Large intestine (tissue), 3 donors: ENCODE measurements at regions not wholly inside any gene's neighbourhood (a gene's known extent, or its start where the extent isn't known, plus 50 kb on each side); places are given as distances from the start of the nearest gene placed in this dataset.

Source experiments
- DNase-seq, 2 donors: peaks; one replicate each; pipeline versions ENCODE4 v3.0.0 to v3.0.0-alpha.2; 2013
- H3K27ac ChIP-seq: one replicate; pipeline ENCODE4 v1.5.1; 2013; ENCODE audit warnings: low read length
- H3K27me3 ChIP-seq: 2 replicates; pipeline ENCODE4 v1.6.1; 2013; ENCODE audit warnings: low read length; ENCODE audit not compliant: control insufficient read depth, insufficient read depth
- H3K36me3 ChIP-seq: 2 replicates; pipeline ENCODE4 v1.6.1; 2013; ENCODE audit warnings: low read length; ENCODE audit not compliant: control insufficient read depth, insufficient read depth
- H3K4me1 ChIP-seq: one replicate; pipeline ENCODE4 v1.6.1; 2013; ENCODE audit warnings: low read length; ENCODE audit not compliant: control insufficient read depth, insufficient read depth
- H3K4me3 ChIP-seq: one replicate; pipeline ENCODE4 v1.5.1; 2013; ENCODE audit warnings: low read length
- H3K9me3 ChIP-seq: one replicate; pipeline ENCODE4 v1.6.1; 2013; ENCODE audit warnings: mild to moderate bottlenecking, low read depth, low read length, moderate library complexity; ENCODE audit not compliant: control insufficient read depth
- WGBS: methylation state at CpG from one replicate; pipeline ENCODE4 v1.1.5; 2013; ENCODE audit warnings: low lambda C conversion rate; ENCODE audit not compliant: insufficient coverage; 5-methylcytosine and 5-hydroxymethylcytosine counted together

DNA sequence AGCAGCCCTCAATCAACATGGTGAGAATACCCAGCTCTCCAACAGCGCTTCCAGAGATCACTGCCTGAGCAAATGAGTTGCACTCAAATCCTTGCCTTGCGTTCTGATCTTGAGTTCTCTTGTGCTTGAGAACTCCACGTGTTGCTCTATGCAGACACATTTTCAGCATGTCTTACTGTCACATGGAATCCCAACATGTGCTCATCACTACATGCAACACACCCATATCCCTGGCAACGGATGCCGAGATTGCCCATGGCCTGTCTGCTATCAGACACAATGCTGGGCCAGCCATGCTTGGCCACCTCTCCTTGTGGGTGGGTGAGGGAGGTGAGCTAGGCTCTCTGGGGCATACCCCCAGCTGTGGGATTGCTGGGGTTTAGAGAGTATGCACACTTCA, 91.9 kb upstream of the LDAH start:
- no CpG with 5 or more reads among the region's 5 CpGs for WGBS
- no peaks in the 10 kb centered on the region for H3K36me3 ChIP-seq
- H3K27me3 ChIP-seq = peaks cover 23% of the 10 kb centered on the region
- H3K27ac ChIP-seq = no peak overlapping the region
- no peaks in the 10 kb centered on the region for H3K4me1 ChIP-seq
- H3K9me3 ChIP-seq = no peaks in the 10 kb centered on the region
- no peak for DNase-seq
- H3K4me3 ChIP-seq = no peak overlapping the region

DNA sequence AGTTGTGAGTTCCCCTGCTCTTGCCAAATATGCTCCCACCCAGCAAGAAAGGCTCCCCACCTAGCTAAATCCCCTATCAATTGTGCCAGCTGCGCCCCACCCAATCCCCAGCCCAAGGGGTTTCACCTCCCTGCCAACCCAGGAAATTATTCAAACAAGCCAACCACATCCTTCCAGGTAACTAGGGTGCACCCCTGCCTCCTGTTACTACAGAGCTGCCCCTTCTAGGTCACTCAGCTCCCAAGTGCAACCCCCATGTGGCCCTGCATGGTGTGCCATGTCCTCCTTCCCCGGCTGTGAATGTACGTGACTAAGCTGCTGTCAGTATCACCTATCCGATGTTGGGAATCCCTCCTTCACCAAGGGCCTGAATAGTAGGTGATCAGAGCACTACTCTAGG, 91.2 kb upstream of the LDAH start:
- H3K27ac ChIP-seq = no peak overlapping the region
- no CpG with 5 or more reads among the region's 4 CpGs for WGBS
- H3K9me3 ChIP-seq = no peaks in the 10 kb centered on the region

DNA sequence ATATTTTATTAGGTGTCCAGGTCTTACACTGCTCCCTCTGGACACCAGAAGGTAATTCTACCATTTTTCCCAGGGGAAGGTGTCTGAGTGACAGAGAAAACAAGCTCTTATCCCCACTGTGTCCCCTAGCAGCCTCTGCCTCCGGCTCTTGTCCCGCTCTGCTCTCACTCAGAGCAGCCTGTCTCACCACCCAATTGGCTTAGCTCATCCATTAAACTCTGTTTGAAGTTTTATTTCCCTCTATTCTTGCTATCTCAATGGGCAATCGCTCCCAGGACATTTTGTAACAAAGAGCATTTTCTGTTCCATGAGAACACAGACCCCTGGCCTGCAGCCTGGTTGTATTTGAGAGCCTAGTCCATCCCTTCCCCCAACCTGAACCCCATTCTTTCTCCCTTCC, 90.6 kb upstream of the LDAH start:
- no peak for DNase-seq
- WGBS = 100% methylated on average over 1 of the region's 3 CpGs
- Histone ChIP-seq H3K4me3 (no peak overlapping the region), H3K27ac (no peak overlapping the region), H3K36me3 (no peaks in the 10 kb centered on the region), H3K9me3 (no peaks in the 10 kb centered on the region), H3K4me1 (no peaks in the 10 kb centered on the region), H3K27me3 (peaks cover 14% of the 10 kb centered on the region)

More for the DNA sequence above, 91.2 kb upstream of the LDAH start:
- H3K4me1 ChIP-seq = no peaks in the 10 kb centered on the region
- DNase-seq = no peak
- no peaks in the 10 kb centered on the region for H3K36me3 ChIP-seq
- H3K27me3 ChIP-seq = peaks cover 19% of the 10 kb centered on the region
- H3K4me3 ChIP-seq = no peak overlapping the region

DNA sequence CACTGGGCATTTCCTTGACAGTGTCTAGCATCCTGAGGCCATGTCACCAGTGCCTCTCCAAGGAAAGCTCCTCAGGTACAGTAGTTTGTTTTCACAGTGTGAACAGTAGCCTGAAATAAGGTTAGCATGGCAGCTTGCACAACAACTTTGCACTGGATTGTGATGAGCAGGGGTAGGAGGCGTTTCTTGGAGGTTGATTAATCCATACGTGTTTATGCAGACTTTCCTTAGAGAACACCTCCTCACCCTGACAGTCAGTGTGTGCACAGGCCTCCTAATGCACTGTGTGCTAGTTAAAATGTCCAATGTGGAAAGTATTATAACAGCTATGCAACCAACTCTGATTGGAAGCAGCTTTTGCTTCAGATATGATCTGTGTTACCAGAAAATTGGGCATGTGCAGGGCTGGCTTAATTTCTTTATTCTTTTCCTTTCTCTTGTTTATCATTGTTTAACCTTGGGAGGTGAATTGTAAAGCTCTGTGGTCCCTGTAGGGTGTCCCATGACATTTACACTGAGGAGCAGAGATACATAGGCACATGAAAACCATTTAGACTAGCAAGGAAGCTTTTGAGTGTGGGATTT, 77.2 kb upstream of the LDAH start:
- H3K4me1 ChIP-seq = no peaks in the 10 kb centered on the region
- H3K9me3 ChIP-seq = no peaks in the 10 kb centered on the region
- H3K4me3 ChIP-seq = no peak overlapping the region
- no CpG with 5 or more reads among the region's 2 CpGs for WGBS
- H3K27ac ChIP-seq = no peak overlapping the region
- H3K27me3 ChIP-seq = peaks cover 11% of the 10 kb centered on the region
- H3K36me3 ChIP-seq = no peaks in the 10 kb centered on the region
- DNase-seq = no peak

DNA sequence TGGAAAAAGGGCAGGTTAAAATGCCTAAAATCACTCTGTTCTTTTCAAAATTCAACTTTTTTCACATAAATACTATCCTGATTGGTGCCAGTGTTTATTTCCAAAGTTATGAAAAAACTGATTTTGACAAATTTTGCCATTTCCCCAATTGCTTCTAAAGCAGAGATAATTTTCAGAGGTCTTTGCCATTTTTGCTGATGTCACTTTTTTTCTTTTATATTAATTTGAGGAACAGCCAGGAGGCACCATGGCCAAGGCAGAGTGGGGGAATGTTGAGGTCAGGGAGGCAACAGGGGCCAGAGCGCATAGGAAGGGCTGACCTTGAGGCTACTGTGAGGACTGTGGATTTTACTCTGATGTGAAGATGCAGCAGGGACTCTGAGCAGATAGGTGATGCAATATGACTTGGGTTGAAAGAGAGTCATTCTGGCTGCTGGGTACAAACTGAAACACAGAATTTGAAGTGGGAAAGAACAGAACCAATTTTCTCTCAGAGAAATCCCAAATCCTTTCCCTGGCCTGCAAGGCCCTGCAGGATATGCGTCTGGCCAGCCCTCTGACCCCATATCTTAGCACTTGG, 75.1 kb upstream of the LDAH start:
- no peaks in the 10 kb centered on the region for H3K36me3 ChIP-seq
- no peaks in the 10 kb centered on the region for H3K4me1 ChIP-seq
- H3K4me3 ChIP-seq = no peak overlapping the region
- WGBS = no CpG with 5 or more reads among the region's 2 CpGs
- no peak for DNase-seq
- H3K27ac ChIP-seq = no peak overlapping the region
- H3K27me3 ChIP-seq = peaks cover 11% of the 10 kb centered on the region
- H3K9me3 ChIP-seq = no peaks in the 10 kb centered on the region

DNA sequence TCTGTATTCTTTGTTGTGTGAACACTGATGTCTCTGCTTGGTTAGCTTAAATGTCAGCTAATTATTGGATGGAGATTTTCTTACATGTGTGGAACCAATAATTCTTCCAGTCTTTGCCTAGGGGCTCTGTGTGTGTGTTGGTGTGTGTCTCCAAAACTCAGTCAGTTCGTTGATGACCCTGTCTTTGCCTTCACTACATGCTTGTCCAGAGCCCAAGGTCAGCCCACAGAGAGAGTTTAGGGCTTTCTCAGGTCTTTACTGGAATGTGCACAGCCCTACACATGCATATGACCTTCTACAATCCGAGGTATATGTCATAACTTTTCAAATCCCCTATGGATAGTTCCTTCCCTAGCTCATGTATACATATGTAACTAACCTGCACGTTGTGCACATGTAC, 74.1 kb upstream of the LDAH start:
- no peak overlapping the region for H3K4me3 ChIP-seq
- no peaks in the 10 kb centered on the region for H3K4me1 ChIP-seq
- WGBS = 60% methylated on average over 1 of the region's 3 CpGs
- no peak for DNase-seq
- peaks cover 11% of the 10 kb centered on the region for H3K27me3 ChIP-seq
- no peaks in the 10 kb centered on the region for H3K9me3 ChIP-seq
- no peak overlapping the region for H3K27ac ChIP-seq
- no peaks in the 10 kb centered on the region for H3K36me3 ChIP-seq

DNA sequence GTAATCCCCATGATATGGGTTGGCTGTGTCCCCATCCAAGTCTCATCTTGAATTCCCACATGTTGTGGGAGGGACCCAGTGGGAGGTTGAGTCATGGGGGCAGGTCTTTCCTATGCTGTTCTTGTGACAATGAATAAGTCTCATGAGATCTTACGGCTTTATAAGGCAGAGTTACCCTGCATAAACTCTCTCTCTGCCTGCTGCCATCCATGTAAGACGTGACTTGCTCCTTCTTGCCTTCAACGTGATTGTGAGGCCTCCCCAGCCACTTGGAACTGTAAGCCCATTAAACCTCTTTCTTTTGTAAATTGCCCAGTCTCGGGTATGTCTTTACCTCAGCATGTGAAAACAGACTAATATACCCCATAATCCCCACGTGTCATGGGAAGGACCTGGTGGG, 61.9 kb upstream of the LDAH start:
- no CpG with 5 or more reads among the region's 5 CpGs for WGBS
- Histone ChIP-seq H3K4me3 (no peak overlapping the region), H3K36me3 (no peaks in the 10 kb centered on the region), H3K9me3 (peaks cover 6% of the 10 kb centered on the region), H3K27me3 (no peaks in the 10 kb centered on the region), H3K27ac (no peak overlapping the region), H3K4me1 (no peaks in the 10 kb centered on the region)
- DNase-seq = no peak

DNA sequence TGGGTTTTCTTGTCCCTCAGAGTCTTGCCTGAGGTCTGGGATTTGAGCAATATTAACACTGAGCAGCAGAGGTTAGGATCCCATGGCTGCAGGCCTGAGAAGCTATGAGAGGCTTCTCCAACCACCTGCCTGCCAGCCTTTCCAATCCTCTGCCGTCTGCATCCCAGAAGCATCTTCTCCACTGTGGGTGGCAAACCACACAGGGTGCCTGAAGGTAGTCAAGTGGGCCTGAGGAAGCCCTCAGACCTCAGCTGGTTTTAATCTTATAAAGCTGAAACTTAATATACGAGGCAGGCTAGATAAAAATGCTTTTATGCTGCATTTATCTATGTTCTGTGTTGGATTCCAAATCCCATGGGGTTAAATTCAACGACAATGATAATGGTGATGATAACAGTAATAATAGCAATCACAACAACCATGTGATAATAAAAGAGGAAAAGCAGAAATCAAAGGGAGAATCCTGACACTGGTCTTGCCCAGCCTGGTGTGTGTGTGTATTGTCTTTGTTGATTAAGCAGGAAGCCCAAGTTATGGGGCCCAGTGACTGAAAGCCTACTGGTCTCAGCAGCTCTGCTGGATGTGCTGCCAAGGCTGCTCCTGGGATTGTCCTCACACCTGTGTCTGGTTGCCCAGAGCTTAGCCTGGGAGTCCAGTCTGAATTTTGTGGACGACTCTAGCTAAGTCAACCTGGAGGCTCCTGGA, 59.7 kb upstream of the LDAH start:
- H3K27ac ChIP-seq = no peak overlapping the region
- no peak for DNase-seq
- no CpG with 5 or more reads among the region's 4 CpGs for WGBS
- peaks cover 12% of the 10 kb centered on the region for H3K9me3 ChIP-seq
- H3K4me1 ChIP-seq = no peaks in the 10 kb centered on the region
- H3K36me3 ChIP-seq = no peaks in the 10 kb centered on the region
- no peak overlapping the region for H3K4me3 ChIP-seq
- H3K27me3 ChIP-seq = no peaks in the 10 kb centered on the region

DNA sequence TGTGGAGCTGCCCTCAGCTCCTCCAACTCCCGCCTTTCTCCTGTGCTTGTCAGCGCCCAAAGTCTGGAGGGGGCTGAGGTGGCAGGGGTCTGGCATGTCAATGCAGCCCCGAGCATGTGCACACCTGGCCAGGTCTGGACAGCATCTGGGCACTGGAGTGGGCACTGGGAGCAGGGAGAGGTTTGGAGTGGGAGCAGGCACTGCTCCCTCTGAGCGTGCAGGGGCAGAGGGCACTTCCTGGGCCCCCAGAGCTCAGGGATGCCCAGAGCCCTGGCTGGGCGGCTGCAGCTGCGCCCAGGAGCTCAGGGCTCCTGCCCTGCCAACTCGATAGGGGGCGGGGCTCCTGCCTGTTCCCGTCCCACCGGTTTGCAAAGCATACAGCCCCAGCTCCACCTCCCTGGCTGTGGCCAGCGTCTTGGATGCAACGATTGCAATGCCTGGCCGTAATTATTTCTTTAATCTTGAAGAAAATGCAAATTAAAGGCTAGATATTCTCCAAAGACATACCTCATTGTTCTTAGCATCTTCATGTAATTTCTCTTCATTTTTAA, 57.4 kb upstream of the LDAH start:
- Histone ChIP-seq H3K27me3 (no peaks in the 10 kb centered on the region), H3K27ac (no peak overlapping the region), H3K9me3 (peaks cover 12% of the 10 kb centered on the region), H3K4me3 (no peak overlapping the region), H3K36me3 (no peaks in the 10 kb centered on the region), H3K4me1 (no peaks in the 10 kb centered on the region)
- no peak for DNase-seq
- 100% methylated on average over 3 of the region's 13 CpGs for WGBS

DNA sequence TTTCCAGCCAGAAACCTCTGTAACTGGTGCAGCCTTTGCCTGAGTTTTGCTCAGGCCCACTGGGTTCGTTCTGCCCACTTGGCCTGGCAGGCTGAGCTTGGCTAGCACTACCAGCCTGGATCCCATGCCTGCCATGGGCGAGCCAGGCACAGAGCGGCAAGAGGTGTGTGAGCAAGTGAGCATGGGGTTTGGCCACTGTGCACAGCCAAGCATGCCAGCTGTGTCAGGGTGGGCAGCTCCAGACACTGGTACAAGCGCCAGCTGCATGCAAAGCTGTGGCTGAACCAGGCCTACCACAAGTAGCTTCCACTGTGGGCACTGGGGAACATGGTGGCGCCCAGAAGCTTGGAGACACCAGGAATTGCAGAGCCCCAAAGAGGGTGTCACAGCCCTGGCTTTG, 56.3 kb upstream of the LDAH start:
- no peak overlapping the region for H3K27ac ChIP-seq
- no peaks in the 10 kb centered on the region for H3K27me3 ChIP-seq
- DNase-seq = no peak
- H3K4me1 ChIP-seq = no peaks in the 10 kb centered on the region
- no CpG with 5 or more reads among the region's 5 CpGs for WGBS
- H3K36me3 ChIP-seq = no peaks in the 10 kb centered on the region
- H3K9me3 ChIP-seq = peaks cover 12% of the 10 kb centered on the region
- no peak overlapping the region for H3K4me3 ChIP-seq
